ENCODE measurements at regions not wholly inside any gene's neighbourhood (a gene's known extent, or its start where the extent isn't known, plus 50 kb on each side); places are given as distances from the start of the nearest gene placed in this dataset.

DNA sequence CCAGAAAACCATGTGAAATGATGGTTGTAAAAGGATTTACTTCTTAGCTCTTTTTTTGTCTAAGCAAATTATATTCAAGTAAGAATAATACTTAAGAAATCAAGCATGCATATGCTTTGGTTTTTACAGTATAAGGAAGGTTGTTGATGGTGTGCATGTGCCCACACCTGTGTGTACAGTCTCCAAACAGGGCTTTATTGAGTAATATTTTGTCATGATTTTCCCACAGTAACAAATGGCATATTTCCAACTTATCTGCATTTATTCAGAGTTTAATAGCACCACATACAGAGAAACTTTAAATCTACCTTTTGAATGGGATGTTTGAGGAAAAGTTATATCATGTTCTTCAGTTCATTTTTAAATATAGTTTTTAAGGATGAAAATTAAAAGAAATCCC, 76.5 kb upstream of the DSG1 start:
- no peak for DNase-seq
- Histone ChIP-seq H4K20me1 (ENCODE audit: insufficient read depth, low read length) (no peaks in the 10 kb centered on the region), H3K9ac (ENCODE audit: insufficient read depth, low read length, poor library complexity, severe bottlenecking) (no peak overlapping the region), H3K36me3 (replicated peaks in 1 of 2; ENCODE audit: control insufficient read depth in 1 of 2, insufficient read depth in 2 of 2, low read length in 2 of 2) (no peaks in the 10 kb centered on the region), H3K4me1 (ENCODE audit: control insufficient read depth in 1 of 2, insufficient read depth in 2 of 2, low read length in 2 of 2) (no peaks in the 10 kb centered on the region), H3K4me3 (replicated peaks in 1 of 3; ENCODE audit: low read depth in 2 of 3, low read length in 3 of 3) (no peak overlapping the region), H3K4me2 (replicated peaks; ENCODE audit: extremely low read depth, low read length, poor library complexity, severe bottlenecking) (no peak overlapping the region), H3K79me2 (ENCODE audit: insufficient read depth, low read length) (no peaks in the 10 kb centered on the region), H3K9me3 (replicated peaks in 1 of 2; ENCODE audit: control insufficient read depth in 1 of 2, insufficient read depth in 1 of 2, low read length in 2 of 2) (no peaks in the 10 kb centered on the region), H3K27ac (ENCODE audit: low read depth in 1 of 2, low read length in 2 of 2) (no peak overlapping the region), H2AFZ (ENCODE audit: insufficient read depth, low read depth, low read length, poor library complexity, severe bottlenecking) (no peak overlapping the region), H3K27me3 (ENCODE audit: control insufficient read depth in 2 of 2, insufficient read depth in 2 of 2, low read length in 2 of 2) (no peaks in the 10 kb centered on the region)
- Mint-ChIP-seq H3K36me3 (no peaks in the 10 kb centered on the region), H3K4me3 (no peak overlapping the region), H3K27ac (no peak overlapping the region), H3K4me1 (no peaks in the 10 kb centered on the region), H3K9me3 (no peaks in the 10 kb centered on the region), H3K27me3 (ENCODE audit: low read depth in 3 of 3) (peaks cover 0 to 5% (median 1%) of the 10 kb centered on the region in 3 donors)
- TF ChIP-seq, protein P1, sequence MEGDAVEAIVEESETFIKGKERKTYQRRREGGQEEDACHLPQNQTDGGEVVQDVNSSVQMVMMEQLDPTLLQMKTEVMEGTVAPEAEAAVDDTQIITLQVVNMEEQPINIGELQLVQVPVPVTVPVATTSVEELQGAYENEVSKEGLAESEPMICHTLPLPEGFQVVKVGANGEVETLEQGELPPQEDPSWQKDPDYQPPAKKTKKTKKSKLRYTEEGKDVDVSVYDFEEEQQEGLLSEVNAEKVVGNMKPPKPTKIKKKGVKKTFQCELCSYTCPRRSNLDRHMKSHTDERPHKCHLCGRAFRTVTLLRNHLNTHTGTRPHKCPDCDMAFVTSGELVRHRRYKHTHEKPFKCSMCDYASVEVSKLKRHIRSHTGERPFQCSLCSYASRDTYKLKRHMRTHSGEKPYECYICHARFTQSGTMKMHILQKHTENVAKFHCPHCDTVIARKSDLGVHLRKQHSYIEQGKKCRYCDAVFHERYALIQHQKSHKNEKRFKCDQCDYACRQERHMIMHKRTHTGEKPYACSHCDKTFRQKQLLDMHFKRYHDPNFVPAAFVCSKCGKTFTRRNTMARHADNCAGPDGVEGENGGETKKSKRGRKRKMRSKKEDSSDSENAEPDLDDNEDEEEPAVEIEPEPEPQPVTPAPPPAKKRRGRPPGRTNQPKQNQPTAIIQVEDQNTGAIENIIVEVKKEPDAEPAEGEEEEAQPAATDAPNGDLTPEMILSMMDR (IDR thresholded peaks at IDR 0.05): no peak
- intact Hi-C loops (cut with micrococcal nuclease): no loop called here

DNA sequence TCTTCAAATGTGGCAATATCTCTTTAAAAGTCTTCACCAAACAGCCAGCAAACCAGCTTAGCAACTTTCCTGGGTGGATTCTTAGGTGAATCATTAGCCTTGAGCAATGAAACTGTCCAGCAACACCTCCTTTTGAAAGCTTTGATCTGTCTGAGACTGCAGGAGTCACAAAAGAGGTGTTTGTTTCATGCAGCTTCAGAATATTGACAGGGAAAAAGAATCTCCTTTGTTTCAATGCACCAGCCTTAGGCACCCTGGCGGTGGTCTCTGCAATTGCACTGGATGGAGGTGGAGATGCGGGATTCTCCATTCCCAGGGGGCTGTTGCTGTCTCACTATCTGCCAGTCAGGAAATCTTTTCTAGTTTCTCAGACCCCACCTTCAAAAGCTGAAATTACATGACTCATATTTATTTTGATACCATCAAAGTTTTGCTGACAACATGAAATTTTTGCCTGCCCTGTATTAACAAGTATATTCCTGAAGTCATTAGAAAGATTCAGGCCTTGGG, 76.0 kb upstream of the DSG1 start:
- no peaks in the 10 kb centered on the region for H3K9me3 Mint-ChIP-seq

More for the DNA sequence above, 76.0 kb upstream of the DSG1 start:
- Histone ChIP-seq H4K20me1 (ENCODE audit: insufficient read depth, low read length) (no peaks in the 10 kb centered on the region), H3K79me2 (ENCODE audit: insufficient read depth, low read length) (no peaks in the 10 kb centered on the region), H3K36me3 (replicated peaks in 1 of 2; ENCODE audit: control insufficient read depth in 1 of 2, insufficient read depth in 2 of 2, low read length in 2 of 2) (no peaks in the 10 kb centered on the region), H3K27ac (ENCODE audit: low read depth in 1 of 2, low read length in 2 of 2) (no peak overlapping the region), H3K9ac (ENCODE audit: insufficient read depth, low read length, poor library complexity, severe bottlenecking) (no peak overlapping the region), H3K4me3 (replicated peaks in 1 of 3; ENCODE audit: low read depth in 2 of 3, low read length in 3 of 3) (no peak overlapping the region), H2AFZ (ENCODE audit: insufficient read depth, low read depth, low read length, poor library complexity, severe bottlenecking) (no peak overlapping the region), H3K4me2 (replicated peaks; ENCODE audit: extremely low read depth, low read length, poor library complexity, severe bottlenecking) (no peak overlapping the region), H3K9me3 (replicated peaks in 1 of 2; ENCODE audit: control insufficient read depth in 1 of 2, insufficient read depth in 1 of 2, low read length in 2 of 2) (no peaks in the 10 kb centered on the region), H3K4me1 (ENCODE audit: control insufficient read depth in 1 of 2, insufficient read depth in 2 of 2, low read length in 2 of 2) (no peaks in the 10 kb centered on the region), H3K27me3 (ENCODE audit: control insufficient read depth in 2 of 2, insufficient read depth in 2 of 2, low read length in 2 of 2) (no peaks in the 10 kb centered on the region)
- DNase-seq: no peak
- no peak overlapping the region for H3K4me3 Mint-ChIP-seq
- H3K27ac Mint-ChIP-seq: no peak overlapping the region
- intact Hi-C loops (cut with micrococcal nuclease): no loop called here
- no peaks in the 10 kb centered on the region for H3K36me3 Mint-ChIP-seq
- TF ChIP-seq, protein P1 (IDR thresholded peaks at IDR 0.05): no peak
- H3K27me3 Mint-ChIP-seq (ENCODE audit: low read depth in 3 of 3): peaks cover 0 to 5% (median 1%) of the 10 kb centered on the region in 3 donors
- 33% methylated on average over 1 of the region's 2 CpGs for WGBS (ENCODE audit: insufficient coverage)
- peaks cover 2% of the 10 kb centered on the region for H3K4me1 Mint-ChIP-seq

Measured in CD14-positive monocyte (primary cell).